NCI-H345 treated with DMSO at 0.1 percent for 48 hours (cell line): ENCODE measurements at regions not wholly inside any gene's neighbourhood (a gene's known extent, or its start where the extent isn't known, plus 50 kb on each side); places are given as distances from the start of the nearest gene placed in this dataset.

ENCODE experiments used
- DNase-seq: peaks from one replicate; lab custom pipeline; 2025; ENCODE audit not compliant: unreplicated experiment; lab: John Stamatoyannopoulos, UW

DNA sequence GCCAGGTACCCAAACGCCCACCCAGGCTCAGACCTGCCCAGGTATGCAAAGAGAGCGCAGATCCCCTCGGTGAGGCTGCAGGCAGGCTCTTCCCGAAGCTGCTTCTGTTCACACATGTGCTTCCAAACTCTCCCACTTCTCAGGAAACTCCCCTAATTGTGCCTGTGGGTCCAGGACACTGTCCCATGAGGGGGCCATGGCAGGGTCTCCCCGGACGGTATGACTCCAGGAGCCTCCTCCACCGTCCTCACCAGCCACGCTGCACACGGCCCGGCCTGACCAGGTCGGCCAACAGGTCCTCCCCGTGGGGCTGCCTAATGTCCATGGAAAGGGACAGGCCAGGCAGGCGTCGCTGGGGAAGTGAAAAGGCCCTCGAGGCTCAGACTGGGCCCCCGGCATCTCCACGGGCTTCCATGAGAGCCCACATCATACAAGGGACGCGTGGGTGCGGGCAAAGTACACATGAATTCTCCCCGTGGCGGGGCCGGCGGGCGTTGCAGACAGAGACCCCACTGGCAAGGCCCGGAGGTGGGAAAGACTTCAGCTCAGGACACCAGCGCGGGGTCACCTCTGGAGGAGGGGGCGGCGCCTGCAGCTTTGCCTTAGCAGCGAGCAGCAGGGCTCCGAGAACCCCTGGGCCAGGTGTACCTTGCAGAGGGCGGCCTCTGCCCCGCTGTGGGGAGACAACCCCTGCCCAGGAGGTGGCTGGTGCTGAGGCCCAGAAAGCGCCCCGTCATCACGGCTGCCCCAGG is 526.1 kb downstream of the BRD1 start:
- DNase-seq: no peak

DNA sequence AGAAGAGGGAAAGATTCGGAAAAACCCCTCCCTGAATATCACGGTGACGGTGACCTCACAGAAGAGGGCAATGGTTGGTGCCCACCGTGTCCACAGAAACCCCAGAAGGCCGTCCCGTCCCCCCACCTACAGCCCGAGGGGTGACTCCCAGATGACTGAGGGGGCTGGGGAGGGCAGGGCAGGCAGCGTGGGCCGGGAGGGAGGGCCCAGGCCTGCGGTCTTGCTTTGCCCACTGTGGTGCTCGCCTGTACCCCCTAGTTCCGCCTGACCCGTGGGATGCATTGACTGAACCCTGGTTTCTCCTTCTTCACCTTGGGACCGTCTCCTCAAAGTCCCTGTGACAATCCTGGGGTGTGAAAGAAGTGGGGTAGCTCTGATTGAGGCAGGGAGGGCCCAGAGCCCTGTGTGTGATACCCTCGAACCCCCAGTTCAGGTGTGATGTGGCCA is 526.7 kb downstream of the BRD1 start:
- DNase-seq: no peak

DNA sequence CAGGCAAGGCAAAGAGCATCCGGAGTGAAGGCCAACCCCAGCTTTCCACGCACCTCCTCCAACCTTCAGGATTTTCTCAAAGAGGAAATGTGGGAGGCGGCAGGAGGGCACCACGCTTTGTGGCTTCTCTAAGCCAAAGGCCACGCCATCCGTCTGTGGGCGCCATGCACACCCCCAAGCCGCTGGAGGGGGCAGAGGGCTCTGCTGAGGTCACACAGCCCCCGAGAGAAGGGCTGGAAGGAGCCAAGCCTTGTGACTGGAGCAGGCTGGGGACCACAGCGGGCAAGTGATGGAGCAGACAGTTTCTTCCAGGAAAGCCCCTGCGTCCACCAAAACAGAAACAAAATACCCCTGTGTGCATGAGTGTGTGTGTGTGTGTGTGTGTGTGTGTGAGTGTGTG is 527.4 kb downstream of the BRD1 start:
- no peak for DNase-seq

DNA sequence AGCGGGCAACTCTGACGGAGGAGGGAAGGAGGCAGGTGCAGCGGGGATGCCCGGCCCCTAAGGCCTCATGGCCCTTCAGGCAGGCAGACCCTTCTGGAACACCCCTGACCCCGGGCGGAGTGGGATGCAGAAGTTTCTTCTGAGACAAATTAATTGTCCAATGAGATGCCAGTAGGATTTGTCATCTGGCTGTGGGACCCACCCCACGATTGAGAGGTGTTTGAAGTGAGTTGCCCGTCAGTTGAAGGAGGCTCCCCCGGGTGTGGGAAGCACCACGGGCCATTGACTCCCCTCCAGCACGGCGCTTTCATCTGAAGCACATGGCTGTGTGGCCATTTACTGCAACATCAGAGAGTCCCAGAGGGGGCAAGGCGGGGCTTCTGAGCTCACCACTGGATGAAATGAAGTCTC is 527.8 kb downstream of the BRD1 start:
- no peak for DNase-seq

DNA sequence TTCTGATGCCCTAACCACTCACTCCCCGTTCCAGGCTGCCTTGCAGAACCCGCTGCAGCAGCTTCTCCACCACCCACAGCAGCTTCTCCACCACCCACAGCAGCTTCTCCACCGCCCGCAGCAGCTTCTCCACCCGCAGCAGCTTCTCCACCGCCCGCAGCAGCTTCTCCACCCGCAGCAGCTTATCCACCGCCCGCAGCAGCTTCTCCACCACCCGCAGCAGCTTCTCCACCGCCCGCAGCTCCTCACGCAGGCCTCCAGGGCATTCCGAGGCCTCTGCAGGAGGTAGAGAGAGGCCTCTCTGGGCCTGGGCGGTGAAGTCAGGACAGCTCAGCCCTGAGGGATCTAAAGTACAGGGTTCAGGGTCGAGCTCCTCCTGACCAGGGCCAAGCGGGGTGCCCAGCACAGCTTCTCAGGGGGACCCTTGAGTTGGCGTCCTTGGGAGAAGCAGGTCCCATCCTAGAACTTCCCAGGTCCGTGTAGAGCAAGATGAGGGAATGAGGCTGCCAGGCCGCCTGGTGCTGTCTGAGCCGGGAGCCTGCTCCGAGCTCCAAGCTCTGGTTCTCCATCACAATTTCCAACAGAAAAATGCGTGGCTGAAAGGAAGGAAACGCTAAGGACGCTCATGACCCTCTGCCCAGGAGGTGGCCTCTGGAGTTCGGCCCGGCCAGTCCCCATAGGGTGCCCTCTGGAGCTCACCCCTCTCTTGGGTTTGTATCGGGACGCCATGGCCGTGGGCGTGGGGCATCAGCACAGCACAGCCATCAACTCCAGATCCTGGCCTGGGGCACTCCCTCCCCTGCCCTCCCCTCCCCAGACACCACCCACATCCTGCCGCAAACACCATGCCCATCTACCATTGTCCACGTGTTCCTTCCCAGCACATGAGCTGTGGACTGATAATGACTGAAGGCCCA is 528.6 kb downstream of the BRD1 start:
- DNase-seq: no peak

DNA sequence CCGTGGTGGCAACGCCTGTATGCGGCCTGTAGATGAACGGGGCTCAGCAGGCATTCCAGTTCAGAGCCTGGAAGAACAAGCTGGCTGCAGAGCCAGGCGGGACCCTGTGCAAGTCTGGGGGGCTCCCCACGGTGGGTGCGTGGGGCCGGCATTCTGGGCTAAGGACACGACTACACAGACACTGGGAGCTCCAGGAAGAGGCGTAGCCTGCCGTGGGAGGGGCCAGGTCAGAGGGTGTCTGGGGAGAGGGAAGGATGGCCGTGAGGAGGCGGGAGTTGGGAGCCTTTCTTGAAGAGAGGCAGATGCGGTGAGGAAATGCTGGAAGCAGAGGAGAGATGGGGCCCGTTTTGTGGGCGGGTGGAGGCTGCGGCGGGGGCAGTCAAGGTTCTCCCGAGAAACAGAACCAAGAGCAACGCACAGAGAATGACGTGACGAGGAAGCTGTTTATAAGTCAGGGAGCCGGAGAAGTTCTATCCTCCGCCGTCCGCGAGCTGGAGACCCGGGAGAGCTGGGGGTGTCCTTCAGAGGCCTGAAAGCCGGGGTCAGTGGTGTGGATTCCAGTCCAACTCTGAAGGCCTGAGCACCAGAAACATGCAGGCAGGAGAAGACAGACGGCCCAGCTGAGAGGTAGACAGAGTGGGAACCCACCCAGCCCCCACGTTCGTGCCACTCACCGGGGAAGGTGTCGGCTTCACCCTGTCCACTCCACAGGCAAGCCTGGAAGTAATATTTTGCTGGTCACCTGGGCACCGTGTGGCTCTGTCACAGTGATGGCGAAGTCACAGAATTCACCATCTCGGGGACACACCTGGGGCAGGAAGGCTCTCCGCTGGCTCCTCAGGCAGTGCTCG is 529.6 kb downstream of the BRD1 start:
- DNase-seq: no peak

DNA sequence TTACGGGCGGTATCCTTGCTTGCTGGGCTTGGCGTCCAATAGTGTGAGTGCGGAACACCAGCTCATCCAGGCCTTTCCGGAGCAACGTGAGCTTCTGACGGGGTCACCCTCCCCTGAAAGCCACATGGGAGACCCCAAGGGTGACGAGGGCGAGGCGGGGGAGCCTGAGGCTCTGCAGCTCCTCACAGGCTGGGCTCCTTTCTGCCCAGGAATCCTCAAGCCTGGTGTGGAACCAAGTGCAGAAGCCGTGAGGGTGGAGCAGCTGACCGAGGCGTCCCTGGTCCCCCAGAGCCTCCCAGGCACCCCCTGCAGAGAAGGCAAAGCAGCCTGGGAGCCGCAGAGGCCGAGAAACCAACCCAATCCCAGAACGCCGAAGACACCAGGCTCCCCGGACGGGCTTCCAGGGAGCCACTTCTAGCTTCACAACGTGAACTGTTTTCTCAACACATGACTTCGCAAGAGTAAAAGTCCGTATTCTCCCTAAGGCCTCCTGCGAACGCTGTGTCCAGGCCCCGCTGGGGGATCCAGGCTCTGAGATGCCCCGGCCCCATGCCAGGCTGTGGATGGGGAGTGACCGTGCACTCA is 530.3 kb downstream of the BRD1 start:
- no peak for DNase-seq

DNA sequence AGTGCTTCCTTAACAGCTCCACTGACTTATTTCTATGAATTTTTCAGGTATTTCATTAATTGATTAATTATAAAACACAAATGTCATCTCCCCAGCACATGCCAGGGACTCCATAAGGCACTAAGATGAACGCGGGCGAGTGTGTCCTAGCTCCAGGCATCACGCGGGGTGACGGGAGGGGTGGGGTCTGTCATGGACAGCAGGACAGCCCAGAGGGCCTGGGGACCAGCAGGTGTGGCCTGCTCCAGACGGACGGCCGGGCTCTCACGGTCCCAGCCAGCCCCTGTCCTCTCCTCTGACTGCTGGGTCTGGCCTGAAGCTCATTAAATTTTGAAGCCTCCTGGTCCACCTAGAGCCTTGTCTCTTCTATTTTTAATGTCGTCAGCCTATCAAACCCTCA is 531.1 kb downstream of the BRD1 start:
- DNase-seq: no peak

DNA sequence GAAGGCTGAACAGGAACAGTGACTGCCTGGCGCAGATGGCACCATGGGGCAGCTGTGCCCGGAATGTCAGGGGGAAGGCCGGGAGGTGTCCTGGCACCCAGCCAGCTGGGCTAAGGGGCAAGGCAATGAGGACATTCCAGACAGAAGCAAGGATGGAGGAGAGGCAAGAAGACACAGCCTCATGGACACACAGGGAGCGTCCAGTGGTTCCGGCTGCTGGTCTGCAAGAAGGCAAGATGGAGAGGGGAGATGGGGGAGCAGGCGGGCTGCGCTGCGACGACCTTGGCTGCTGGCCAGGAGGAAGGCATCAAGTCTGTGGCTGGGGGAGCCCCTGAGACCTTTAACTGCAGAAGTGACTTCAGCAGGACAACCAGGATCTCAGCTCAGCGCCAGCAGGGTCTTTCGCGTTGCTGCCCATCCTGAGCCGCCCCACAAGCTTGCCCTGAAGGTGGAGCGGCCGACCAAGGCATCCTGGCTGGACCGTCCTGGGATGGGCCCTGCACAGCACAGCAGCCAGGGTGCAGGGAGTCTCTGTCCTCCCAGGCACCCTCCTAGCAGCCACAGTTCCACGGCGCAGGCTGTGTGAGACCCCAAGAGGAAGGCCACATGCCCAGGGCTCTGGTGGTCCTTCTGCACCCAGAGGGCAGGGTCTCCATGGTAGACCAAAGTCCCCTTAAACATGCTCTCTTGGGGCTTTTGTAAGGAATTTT is 531.7 kb downstream of the BRD1 start:
- DNase-seq: no peak

DNA sequence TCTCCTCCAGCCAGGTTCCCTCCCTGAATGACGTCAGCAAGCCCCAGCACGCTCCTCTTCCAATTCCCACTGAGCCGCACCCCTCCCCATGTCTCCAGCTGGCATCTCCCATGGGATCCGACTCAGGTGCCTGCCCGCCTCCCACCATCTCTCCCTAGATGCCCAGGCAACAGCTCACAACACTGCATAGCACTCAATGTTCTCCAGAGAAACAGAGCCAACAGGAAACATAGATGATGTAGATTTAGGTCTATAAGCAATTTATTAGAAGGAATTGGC is 532.3 kb downstream of the BRD1 start:
- peak; percentile 88 for DNase-seq

DNA sequence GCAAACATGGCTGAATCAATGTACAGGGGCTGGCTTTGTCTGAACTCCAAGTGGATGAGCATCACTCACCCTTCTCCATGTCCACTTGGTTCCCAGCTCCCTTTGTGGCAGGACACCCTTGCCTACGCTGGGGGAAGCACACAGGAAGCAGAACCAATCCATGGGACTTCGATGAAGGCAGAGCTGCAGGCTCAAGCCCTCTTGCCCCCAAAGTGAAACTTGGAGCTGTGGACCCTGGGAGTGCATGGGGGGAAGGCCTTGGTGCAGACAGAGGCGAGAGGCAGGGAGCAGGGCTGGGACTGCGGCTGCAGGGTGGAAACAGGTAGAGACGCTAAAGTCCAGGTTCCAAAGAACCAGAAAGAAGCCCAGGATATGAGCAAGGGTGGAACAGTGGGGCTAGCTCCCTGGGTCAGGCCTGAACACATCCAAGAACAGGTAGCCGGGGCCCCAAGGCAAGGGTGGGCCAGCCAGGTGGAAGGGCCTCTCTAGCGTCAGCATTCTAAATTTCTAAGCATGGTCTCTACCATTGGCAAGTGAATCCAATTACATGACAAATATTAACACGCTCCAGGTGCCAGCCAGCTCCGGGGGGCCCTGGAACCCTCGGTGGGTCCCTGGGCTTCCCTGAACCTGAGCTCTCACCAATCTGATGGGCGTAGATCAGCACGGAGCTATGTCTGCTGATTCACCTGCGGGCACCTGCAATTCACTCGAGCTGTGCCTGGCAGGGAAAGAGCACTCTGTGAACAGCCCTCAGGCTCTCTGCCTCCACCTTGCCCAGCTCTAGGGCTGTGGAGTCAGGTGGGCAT is 532.8 kb downstream of the BRD1 start:
- no peak for DNase-seq

DNA sequence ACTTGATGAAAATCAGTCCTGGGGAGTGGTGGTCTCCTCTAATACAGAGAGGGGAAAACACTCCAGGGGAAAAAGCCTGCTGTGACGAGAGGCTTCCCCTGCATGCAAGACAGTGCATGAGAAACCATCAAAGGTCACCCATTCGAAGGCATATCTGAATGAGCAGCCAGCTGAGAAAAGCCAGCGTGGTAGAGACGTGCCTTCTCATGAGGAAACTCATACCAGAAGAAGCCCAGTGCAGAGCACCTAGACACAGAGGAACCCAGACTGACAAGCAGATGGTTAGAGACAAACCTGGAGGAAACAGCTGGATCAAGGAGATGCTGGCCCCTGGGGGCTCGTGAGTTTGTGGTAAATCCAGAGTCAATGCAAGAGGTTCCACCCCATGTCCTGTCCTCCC is 534.8 kb downstream of the BRD1 start:
- DNase-seq: no peak

DNA sequence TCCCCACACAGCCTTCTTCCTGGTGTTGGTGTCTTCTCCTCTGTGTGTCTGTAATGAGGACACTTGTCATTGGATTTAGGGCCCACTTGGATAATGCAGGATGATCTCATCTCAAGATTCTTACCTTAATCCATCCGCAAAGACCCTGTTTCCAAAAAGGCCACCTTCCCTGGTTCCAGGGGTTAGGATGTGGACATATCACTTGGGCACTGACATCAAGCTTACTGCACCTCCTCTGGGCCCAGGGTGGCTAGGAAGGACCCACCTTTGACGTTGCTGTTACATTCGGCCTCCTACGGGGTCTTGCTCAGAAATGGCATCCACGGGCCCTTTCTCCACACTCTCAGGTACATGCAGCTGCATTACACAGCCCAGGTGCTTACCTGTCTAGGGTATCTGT is 535.9 kb downstream of the BRD1 start:
- no peak for DNase-seq

DNA sequence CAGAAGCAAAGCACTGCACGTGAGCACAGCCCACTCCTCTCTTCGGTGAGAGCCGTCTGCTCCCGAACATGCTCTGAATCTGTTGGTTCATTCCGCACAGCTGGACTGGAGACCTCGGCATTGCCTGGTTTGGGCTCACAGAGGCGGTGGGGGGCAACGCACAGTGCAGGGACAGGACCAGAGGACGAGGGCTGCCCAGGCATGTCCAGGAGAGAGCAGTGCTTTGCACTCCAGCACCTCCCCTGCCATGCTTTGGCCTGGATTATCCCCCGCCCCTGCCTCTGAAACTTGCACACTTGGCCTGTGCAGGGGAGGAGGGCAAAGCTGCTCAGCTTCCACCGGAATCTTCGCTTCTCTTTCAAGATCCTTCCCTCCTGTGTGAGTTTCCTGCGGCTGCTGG is 536.5 kb downstream of the BRD1 start:
- DNase-seq: no peak

DNA sequence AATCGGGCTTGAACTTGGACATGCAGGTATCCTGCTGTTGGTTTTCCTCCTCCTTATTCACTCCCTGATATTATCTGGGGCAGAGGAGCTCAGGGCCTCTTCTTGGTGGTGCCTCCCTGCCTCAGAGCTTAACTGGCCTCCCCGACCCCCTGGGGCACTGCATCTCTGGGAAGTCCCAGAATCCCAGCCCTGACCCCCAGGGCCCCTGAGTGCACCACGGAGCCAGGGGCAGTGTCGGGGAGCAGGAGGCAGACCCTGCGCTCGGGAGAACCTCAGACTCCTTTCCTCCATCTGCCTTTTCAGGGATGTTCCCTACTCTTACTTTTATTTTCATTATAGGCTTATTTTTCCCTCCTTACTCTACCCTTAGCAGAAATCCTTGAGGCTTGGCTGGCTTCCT is 537.0 kb downstream of the BRD1 start:
- DNase-seq: no peak

DNA sequence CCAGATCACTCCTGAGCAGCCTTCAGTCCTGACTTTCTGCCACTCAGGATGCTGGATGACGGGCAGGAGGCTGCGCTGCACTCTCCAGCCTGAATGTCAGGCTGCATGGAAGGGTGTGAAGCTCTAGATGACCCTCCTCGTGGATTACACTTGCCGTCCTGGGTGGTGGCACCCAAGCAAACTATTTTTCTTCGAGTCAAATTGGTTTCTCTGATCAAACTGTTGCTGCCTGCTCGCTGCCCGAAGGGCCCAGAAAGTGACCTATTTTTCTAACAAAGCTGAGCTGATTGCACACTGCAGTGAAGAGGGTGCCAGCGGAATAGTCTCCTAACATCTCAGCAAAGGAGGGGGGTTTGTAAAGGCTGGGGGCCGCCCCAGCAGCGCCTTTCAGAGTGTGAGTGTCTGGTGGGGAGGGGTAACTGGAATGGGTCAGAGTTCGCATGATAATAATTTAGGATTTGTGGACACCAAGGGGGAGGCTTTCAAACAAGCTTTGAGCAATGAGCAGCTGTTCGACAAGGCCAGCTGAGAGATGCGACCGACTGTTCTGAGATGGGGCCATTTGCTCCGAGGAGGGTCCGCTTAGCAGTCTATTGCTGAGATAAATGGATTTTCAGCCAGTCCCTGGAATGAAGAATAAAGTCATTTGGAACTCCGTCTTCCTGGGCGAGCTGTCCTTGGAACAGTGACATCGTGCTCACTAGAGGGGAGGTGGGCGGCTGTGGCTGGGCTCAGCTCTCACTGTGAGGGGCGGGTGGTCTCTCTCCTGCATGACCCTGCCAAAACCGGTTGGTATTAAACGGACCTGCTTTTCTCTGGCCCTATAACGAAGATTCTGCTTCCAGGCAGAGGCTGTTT is 537.6 kb downstream of the BRD1 start:
- no peak for DNase-seq

DNA sequence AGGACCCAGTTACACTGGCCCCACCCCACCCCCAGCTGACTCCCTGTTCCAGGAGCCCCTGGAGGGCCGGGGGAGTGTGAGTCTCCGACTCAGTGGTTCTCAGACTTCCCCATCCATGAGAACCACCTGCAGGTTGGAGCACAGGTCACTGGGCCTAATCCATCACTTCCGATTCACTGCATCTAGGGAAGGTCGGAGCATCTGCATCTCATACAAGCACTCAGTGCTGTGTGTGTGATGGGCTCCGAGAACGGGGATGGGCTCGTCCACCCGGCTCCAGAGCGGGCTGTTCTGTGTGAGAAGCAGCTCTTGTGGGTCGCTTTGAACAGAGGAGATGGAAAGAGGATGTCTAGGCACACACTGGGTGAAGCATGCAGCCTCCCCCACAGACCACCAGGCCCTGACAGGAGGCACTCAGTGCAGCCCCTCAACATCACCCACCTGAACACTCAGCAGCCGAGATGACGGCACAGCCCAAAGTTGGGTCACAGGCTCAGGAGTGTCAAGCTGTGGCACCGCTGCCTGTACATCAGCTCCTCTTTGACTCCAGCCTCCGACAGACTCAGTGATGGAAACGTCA is 541.4 kb downstream of the BRD1 start:
- DNase-seq: no peak

DNA sequence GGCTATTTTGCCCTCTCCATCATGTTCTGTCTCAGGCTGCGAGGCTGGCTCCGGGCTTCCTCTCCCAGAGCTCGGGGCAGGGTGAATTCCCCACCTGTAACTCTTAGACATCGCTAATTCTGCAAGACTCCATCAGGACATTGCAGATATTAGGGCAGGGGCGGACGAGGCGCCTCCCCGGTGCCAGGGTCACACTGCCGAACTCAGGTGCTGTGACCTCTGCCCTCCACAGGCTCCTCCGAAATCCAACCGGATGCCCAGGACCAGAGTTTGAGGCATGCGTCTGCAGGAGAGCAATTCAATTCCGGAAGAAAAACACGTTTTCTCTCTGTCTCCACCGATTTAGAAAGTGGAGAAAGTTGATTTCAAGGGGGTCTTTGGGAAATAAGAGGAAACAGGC is 542.7 kb downstream of the BRD1 start:
- DNase-seq: no peak
